ENCODE measurements at regions not wholly inside any gene's neighbourhood (a gene's known extent, or its start where the extent isn't known, plus 50 kb on each side); places are given as distances from the start of the nearest gene placed in this dataset.

- no peak for TF ChIP-seq CTCF (IDR thresholded peaks at IDR 0.05; ENCODE audit: low read depth, low read length)
- TF ChIP-seq EZH2phosphoT487 (IDR thresholded peaks at IDR 0.05; ENCODE audit: low read depth), result no peak
Measured at GRCh38 chr13:90943946-90944345, 403.5 kb upstream of the MIR17HG start.

Data from OCI-LY3 (cell line).